Tibial nerve (tissue), 4 donors: ENCODE measurements at regions not wholly inside any gene's neighbourhood (a gene's known extent, or its start where the extent isn't known, plus 50 kb on each side); places are given as distances from the start of the nearest gene placed in this dataset.

ENCODE experiments used
- DNase-seq, 2 donors: peaks; one replicate each; pipeline ENCODE4 v3.0.0-alpha.2; 2019; ENCODE audit warnings: low spot score in 2 of 2
- H3K27ac ChIP-seq, 4 donors: fragments of 200-600 bp; sonication (generic) in 3 of 4; one replicate each; pipeline ENCODE4 v1.5.1; 2017 to 2019; ENCODE audit warnings: mild to moderate bottlenecking in 1 of 4
- H3K27me3 ChIP-seq, 2 donors: fragments of 200-600 bp; sonication (generic) in 1 of 2; one replicate each; pipeline versions ENCODE4 v1.5.1 to v1.6.0; 2017 to 2019
- H3K36me3 ChIP-seq, 3 donors: fragments of 200-600 bp; sonication (generic); one replicate each; pipeline ENCODE4 v1.5.1; 2018 to 2019
- H3K4me1 ChIP-seq, 4 donors: fragments of 200-600 bp; sonication (generic) in 3 of 4; one replicate each; pipeline ENCODE4 v1.5.1; 2017 to 2019
- H3K4me3 ChIP-seq, 4 donors: fragments of 200-600 bp; sonication (generic) in 3 of 4; one replicate each; pipeline ENCODE4 v1.5.1; 2017 to 2019; ENCODE audit warnings: mild to moderate bottlenecking in 1 of 4, moderate library complexity in 1 of 4
- H3K9me3 ChIP-seq, 4 donors: fragments of 200-600 bp; sonication (generic) in 3 of 4; one replicate each; pipeline ENCODE4 v1.5.1; 2017 to 2019
- CTCF ChIP-seq, 5 experiments: fragments of 200-600 bp in 3 of 5; fragments of 450-650 bp in 2 of 5; sonication (generic) in 3 of 5; IDR thresholded peaks; one replicate each; pipeline ENCODE4 v1.5.1; 2016 to 2019; ENCODE audit warnings: antibody characterized with exemption in 5 of 5, mild to moderate bottlenecking in 3 of 5, moderate library complexity in 2 of 5
- EP300 ChIP-seq, 2 donors: sonication (generic); formaldehyde crosslinking; IDR thresholded peaks; one replicate each; pipeline ENCODE4 v1.6.1; 2017; ENCODE audit warnings: antibody characterized with exemption in 2 of 2, mild to moderate bottlenecking in 1 of 2
- POLR2A ChIP-seq, 2 donors: fragments of 450-650 bp; IDR thresholded peaks; one replicate each; pipeline ENCODE4 v1.6.1; 2017; ENCODE audit warnings: antibody characterized with exemption in 2 of 2, mild to moderate bottlenecking in 2 of 2, moderate library complexity in 2 of 2
- WGBS, 2 donors: methylation state at CpG; one replicate each; pipeline ENCODE4 v1.1.5; 2018; 5-methylcytosine and 5-hydroxymethylcytosine counted together

GRCh38 chr13:106796280-106797047, 228.5 kb upstream of the ARGLU1 start:
- H3K27me3 ChIP-seq, result no peaks in the 10 kb centered on the region

GRCh38 chr13:106795847-106796246, 227.9 kb upstream of the ARGLU1 start:
- Histone ChIP-seq H3K27me3 (no peaks in the 10 kb centered on the region), H3K27ac (no peak overlapping the region), H3K9me3 (no peaks in the 10 kb centered on the region), H3K36me3 (no peaks in the 10 kb centered on the region), H3K4me1 (no peaks in the 10 kb centered on the region), H3K4me3 (peak overlapping the region in 3 of 4 donors; percentile 12 to 39 (median 38))
- TF ChIP-seq EP300 (IDR thresholded peaks at IDR 0.05), result no peak
- TF ChIP-seq CTCF (IDR thresholded peaks at IDR 0.05), result no peak
- no peak for TF ChIP-seq POLR2A (IDR thresholded peaks at IDR 0.05)
- DNase-seq, result no peak
- 23 to 31% methylated on average over 9 of the region's 9 CpGs for WGBS, 2 donors

More at GRCh38 chr13:106796280-106797047, 228.5 kb upstream of the ARGLU1 start:
- no peaks in the 10 kb centered on the region for H3K9me3 ChIP-seq
- TF ChIP-seq POLR2A (IDR thresholded peaks at IDR 0.05) (no peak), CTCF (IDR thresholded peaks at IDR 0.05) (no peak)
- H3K4me3 ChIP-seq, result peak overlapping the region in 2 of 4 donors; percentile 38 to 39
- H3K27ac ChIP-seq, result no peak overlapping the region
- DNase-seq, result no peak
- no peaks in the 10 kb centered on the region for H3K36me3 ChIP-seq
- H3K4me1 ChIP-seq, result no peaks in the 10 kb centered on the region
- WGBS, 2 donors, result 41 to 48% methylated on average over 16 of the region's 16 CpGs

GRCh38 chr13:106794117-106794516, 226.2 kb upstream of the ARGLU1 start:
- Histone ChIP-seq H3K27ac (no peak overlapping the region), H3K9me3 (no peaks in the 10 kb centered on the region), H3K36me3 (no peaks in the 10 kb centered on the region), H3K4me1 (no peaks in the 10 kb centered on the region), H3K27me3 (no peaks in the 10 kb centered on the region), H3K4me3 (no peak overlapping the region)
- DNase-seq, result no peak
- TF ChIP-seq EP300 (IDR thresholded peaks at IDR 0.05) (no peak), CTCF (IDR thresholded peaks at IDR 0.05) (no peak), POLR2A (IDR thresholded peaks at IDR 0.05) (no peak)
- WGBS, 2 donors, result 68 to 81% methylated on average over 4 of the region's 4 CpGs

GRCh38 chr13:106789911-106790310, 222.0 kb upstream of the ARGLU1 start:
- Histone ChIP-seq H3K36me3 (no peaks in the 10 kb centered on the region), H3K27me3 (no peaks in the 10 kb centered on the region), H3K9me3 (no peaks in the 10 kb centered on the region), H3K4me1 (no peaks in the 10 kb centered on the region), H3K27ac (no peak overlapping the region), H3K4me3 (no peak overlapping the region)
- DNase-seq, result no peak
- TF ChIP-seq POLR2A (IDR thresholded peaks at IDR 0.05), result no peak
- no peak for TF ChIP-seq CTCF (IDR thresholded peaks at IDR 0.05)
- no peak for TF ChIP-seq EP300 (IDR thresholded peaks at IDR 0.05)

GRCh38 chr13:106786006-106786563, 218.1 kb upstream of the ARGLU1 start:
- DNase-seq, result no peak
- Histone ChIP-seq H3K4me1 (no peaks in the 10 kb centered on the region), H3K27me3 (no peaks in the 10 kb centered on the region), H3K36me3 (no peaks in the 10 kb centered on the region), H3K9me3 (no peaks in the 10 kb centered on the region), H3K27ac (no peak overlapping the region), H3K4me3 (no peak overlapping the region)
- no peak for TF ChIP-seq CTCF (IDR thresholded peaks at IDR 0.05)
- TF ChIP-seq POLR2A (IDR thresholded peaks at IDR 0.05), result no peak
- TF ChIP-seq EP300 (IDR thresholded peaks at IDR 0.05), result no peak
- 23 to 51% methylated on average over 5 of the region's 5 CpGs for WGBS, 2 donors
